ENCODE measurements at regions not wholly inside any gene's neighbourhood (a gene's known extent, or its start where the extent isn't known, plus 50 kb on each side); places are given as distances from the start of the nearest gene placed in this dataset.

DNA sequence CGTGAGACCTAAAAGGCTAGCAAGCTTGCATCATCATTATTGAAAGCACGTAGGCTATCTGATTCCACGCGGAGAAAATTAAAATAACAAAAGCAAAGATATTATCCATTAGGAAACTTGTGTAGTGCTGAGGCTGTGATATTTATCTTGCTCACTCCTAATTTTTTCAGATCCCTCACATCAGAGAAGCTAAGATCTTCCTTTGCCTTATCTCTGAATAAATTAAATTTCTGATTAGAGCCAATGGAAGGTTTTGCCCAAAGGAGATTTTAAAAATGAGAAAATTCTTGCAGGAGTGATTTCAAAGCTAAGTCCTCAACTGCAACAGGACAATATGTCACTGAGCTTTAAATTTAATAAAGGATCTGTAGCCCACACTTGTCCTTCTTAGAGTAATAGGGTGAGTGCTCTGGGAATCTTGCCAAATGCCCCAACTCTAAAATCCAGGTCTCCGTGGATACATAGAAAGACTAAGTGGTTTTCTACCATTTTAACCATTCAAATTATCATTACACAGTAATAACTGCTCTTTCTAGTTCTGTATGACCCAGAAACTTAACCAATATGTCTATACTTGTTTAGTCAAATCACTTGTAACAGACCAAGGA is 295.0 kb downstream of the CAAP1 start:
- Histone ChIP-seq H3K18ac (ENCODE audit: extremely low read depth, low read length) (no peak overlapping the region), H3K4me2 (ENCODE audit: insufficient read depth in 1 of 2, low read depth in 2 of 2, low read length in 2 of 2) (no peak overlapping the region), H3K79me2 (ENCODE audit: control insufficient read depth in 1 of 2, insufficient read depth in 2 of 2, low read length in 2 of 2) (no peaks in the 10 kb centered on the region), H3K23me2 (ENCODE audit: low read depth, low read length) (no peaks in the 10 kb centered on the region), H2BK20ac (ENCODE audit: low read length) (no peak overlapping the region), H3K23ac (ENCODE audit: insufficient read length) (no peak overlapping the region), H3K4me1 (replicated peaks in 1 of 4; ENCODE audit: control insufficient read depth in 3 of 4, insufficient read depth in 4 of 4, low read length in 3 of 4) (no peaks in the 10 kb centered on the region), H2AK5ac (ENCODE audit: low read depth, low read length) (no peak overlapping the region), H3K36me3 (ENCODE audit: control insufficient read depth in 2 of 4, insufficient read depth in 4 of 4, low read length in 3 of 4) (no peaks in the 10 kb centered on the region), H3K27me3 (replicated peaks in 1 of 4; ENCODE audit: control insufficient read depth in 3 of 4, extremely low read depth in 1 of 4, insufficient read depth in 3 of 4, low read length in 3 of 4) (no peaks in the 10 kb centered on the region), H4K5ac (ENCODE audit: insufficient read length, low read depth, low read length) (no peak overlapping the region), H3K14ac (ENCODE audit: insufficient read length) (no peak overlapping the region), H3K4me3 (ENCODE audit: extremely low read depth in 1 of 4, insufficient read depth in 2 of 4, low read depth in 3 of 4, low read length in 4 of 4) (no peak overlapping the region), H4K20me1 (replicated peaks in 1 of 2; ENCODE audit: control insufficient read depth in 1 of 2, insufficient read depth in 2 of 2, low read length in 2 of 2) (no peaks in the 10 kb centered on the region), H3K56ac (replicated peaks; ENCODE audit: insufficient read length, low read depth, low read length) (no peak overlapping the region), H3K9ac (replicated peaks in 1 of 4; ENCODE audit: extremely low read depth in 1 of 4, low read depth in 3 of 4, low read length in 3 of 4) (no peak overlapping the region), H4K91ac (replicated peaks; ENCODE audit: insufficient read length, low read length) (no peak overlapping the region), H2AFZ (ENCODE audit: low read length) (no peak overlapping the region), H2BK120ac (replicated peaks; ENCODE audit: low read depth, low read length) (no peak overlapping the region), H2BK15ac (ENCODE audit: low read length) (no peak overlapping the region), H2BK12ac (ENCODE audit: low read depth, low read length) (no peak overlapping the region), H2BK5ac (ENCODE audit: low read depth, low read length) (no peak overlapping the region), H4K8ac (ENCODE audit: extremely low read depth, insufficient read depth, low read length) (no peak overlapping the region), H3K9me3 (ENCODE audit: insufficient read depth in 2 of 2, low read depth in 1 of 2, low read length in 1 of 2) (no peaks in the 10 kb centered on the region), H3K79me1 (ENCODE audit: low read depth, low read length) (no peaks in the 10 kb centered on the region), H3K4ac (replicated peaks; ENCODE audit: insufficient read length, low read depth, low read length) (no peak overlapping the region), H3K27ac (ENCODE audit: low read depth, low read length) (no peak overlapping the region)
- CTCF ChIA-PET (ENCODE audit: partially characterized antibody) = interaction anchor here (0.6 to 1.1 kb wide), 2 partner anchors 15 to 127 kb away, joined by 3 read pairs; no protein-coding TSS in a partner anchor
- POLR2A ChIA-PET (ENCODE audit: partially characterized antibody) = interaction anchor here (1.1 kb wide), 1 partner anchor 9 kb away, joined by 4 read pairs; no protein-coding TSS in a partner anchor
- DNase-seq (ENCODE audit: low read depth in 1 of 2, low spot score in 2 of 2) = no peak
- 90% methylated on average over 5 of the region's 5 CpGs; no CpG with 5 or more reads in 1 of the 2 experiments for WGBS, 2 experiments (ENCODE audit: extremely low coverage in 1 of 2, insufficient coverage in 1 of 2, insufficient read length in 1 of 2, insufficient replicate concordance in 2 of 2, low coverage in 1 of 2, low lambda C conversion rate in 2 of 2, missing lambda C conversion rate in 1 of 2)
- no peak for FAIRE-seq
- no peak for TF ChIP-seq POLR2A (IDR thresholded peaks at IDR 0.05; ENCODE audit: control extremely low read depth in 1 of 2, low read depth in 2 of 2, low read length in 2 of 2)
- no peak for TF ChIP-seq CEBPB (IDR thresholded peaks at IDR 0.05; ENCODE audit: low read depth, low read length)
- TF ChIP-seq NANOG (IDR thresholded peaks at IDR 0.05; ENCODE audit: insufficient read depth, low read depth, low read length, poor library complexity, severe bottlenecking) = no peak
- TF ChIP-seq TAF1 (IDR thresholded peaks at IDR 0.05; ENCODE audit: low read depth, low read length) = no peak
- no peak for TF ChIP-seq CBX8 (IDR thresholded peaks at IDR 0.05; ENCODE audit: borderline replicate concordance, low read depth, low read length)
- TF ChIP-seq KDM5A (IDR thresholded peaks at IDR 0.05; ENCODE audit: low read length) = no peak
